Ascending aorta (tissue), 2 donors: ENCODE measurements at regions not wholly inside any gene's neighbourhood (a gene's known extent, or its start where the extent isn't known, plus 50 kb on each side); places are given as distances from the start of the nearest gene placed in this dataset.

ENCODE experiments used
- DNase-seq, 2 donors: peaks; one replicate each; pipeline ENCODE4 v3.0.0-alpha.2; 2019; ENCODE audit warnings: low spot score in 2 of 2
- H3K27ac ChIP-seq, 2 donors: fragments of 200-600 bp; sonication (generic); one replicate each; pipeline ENCODE4 v1.5.1; 2016 to 2017; ENCODE audit warnings: mild to moderate bottlenecking in 1 of 2
- H3K27me3 ChIP-seq: fragments of 200-600 bp; sonication (generic); one replicate; pipeline ENCODE4 v1.5.1; 2017
- H3K36me3 ChIP-seq, 2 donors: fragments of 200-600 bp; sonication (generic); one replicate each; pipeline ENCODE4 v1.5.1; 2016
- H3K4me1 ChIP-seq, 2 donors: fragments of 200-600 bp; sonication (generic); one replicate each; pipeline ENCODE4 v1.5.1; 2016 to 2017; ENCODE audit warnings: mild to moderate bottlenecking in 1 of 2
- H3K4me3 ChIP-seq, 2 donors: fragments of 200-600 bp; sonication (generic); one replicate each; pipeline ENCODE4 v1.5.1; 2016 to 2017; ENCODE audit warnings: mild to moderate bottlenecking in 1 of 2
- H3K9me3 ChIP-seq, 2 donors: fragments of 200-600 bp; sonication (generic); one replicate each; pipeline ENCODE4 v1.5.1; 2016
- CTCF ChIP-seq, 3 experiments: fragments of 200-600 bp in 2 of 3; fragments of 450-650 bp in 1 of 3; sonication (generic) in 2 of 3; IDR thresholded peaks; one replicate each; pipeline ENCODE4 v1.5.1; 2016 to 2019; ENCODE audit warnings: antibody characterized with exemption in 3 of 3, mild to moderate bottlenecking in 1 of 3, moderate library complexity in 1 of 3
- intact Hi-C: fragments of 100-400 bp; cut with DNase I; formaldehyde crosslinking; loops from one replicate; pipeline ENCODE4 v1.15.1; 2023

GRCh38 chr4:20621476-20621875 lies 78.8 kb upstream of the PACRGL start:
- H3K36me3 ChIP-seq, result peaks cover 0 to 14% of the 10 kb centered on the region in 2 donors
- H3K27me3 ChIP-seq, result no peaks in the 10 kb centered on the region
- H3K4me3 ChIP-seq, result no peak overlapping the region
- DNase-seq, result no peak
- no peak for TF ChIP-seq CTCF (IDR thresholded peaks at IDR 0.05)
- no peak overlapping the region for H3K27ac ChIP-seq
- no peaks in the 10 kb centered on the region for H3K9me3 ChIP-seq
- H3K4me1 ChIP-seq, result no peaks in the 10 kb centered on the region
- intact Hi-C loops, result no loop called here

- no peak for DNase-seq
- no peaks in the 10 kb centered on the region for H3K9me3 ChIP-seq
- H3K4me3 ChIP-seq, result no peak overlapping the region
- TF ChIP-seq CTCF (IDR thresholded peaks at IDR 0.05), result no peak
- no peak overlapping the region for H3K27ac ChIP-seq
- H3K36me3 ChIP-seq, result peaks cover 0 to 9% of the 10 kb centered on the region in 2 donors
- H3K27me3 ChIP-seq, result no peaks in the 10 kb centered on the region
- no peaks in the 10 kb centered on the region for H3K4me1 ChIP-seq
- intact Hi-C loops, result no loop called here
These were observed 77.6 kb upstream of the PACRGL start for GRCh38 chr4:20622701-20623100.

GRCh38 chr4:20623939-20624338 lies 76.3 kb upstream of the PACRGL start:
- H3K4me3 ChIP-seq, result no peak overlapping the region
- H3K27ac ChIP-seq, result no peak overlapping the region
- intact Hi-C loops, result no loop called here
- no peak for TF ChIP-seq CTCF (IDR thresholded peaks at IDR 0.05)
- H3K4me1 ChIP-seq, result no peaks in the 10 kb centered on the region
- DNase-seq, result no peak
- H3K36me3 ChIP-seq, result peaks cover 0 to 7% of the 10 kb centered on the region in 2 donors
- no peaks in the 10 kb centered on the region for H3K9me3 ChIP-seq
- no peaks in the 10 kb centered on the region for H3K27me3 ChIP-seq

- Histone ChIP-seq H3K27me3 (no peaks in the 10 kb centered on the region), H3K27ac (no peak overlapping the region), H3K9me3 (no peaks in the 10 kb centered on the region), H3K36me3 (peaks cover 0 to 3% of the 10 kb centered on the region in 2 donors), H3K4me1 (no peaks in the 10 kb centered on the region), H3K4me3 (no peak overlapping the region)
- intact Hi-C loops, result no loop called here
- no peak for TF ChIP-seq CTCF (IDR thresholded peaks at IDR 0.05)
- DNase-seq, result no peak
These were observed 75.4 kb upstream of the PACRGL start for GRCh38 chr4:20624793-20625374.

- Histone ChIP-seq H3K9me3 (no peaks in the 10 kb centered on the region), H3K27ac (no peak overlapping the region), H3K4me3 (no peak overlapping the region), H3K4me1 (no peaks in the 10 kb centered on the region), H3K27me3 (no peaks in the 10 kb centered on the region), H3K36me3 (no peaks in the 10 kb centered on the region)
- peak in 1 of 2 donors; percentile 9 for DNase-seq
- TF ChIP-seq CTCF (IDR thresholded peaks at IDR 0.05), result no peak
- intact Hi-C loops, result no loop called here
These were observed 74.8 kb upstream of the PACRGL start for GRCh38 chr4:20625426-20625825.
